GM12872 (cell line): ENCODE measurements at regions not wholly inside any gene's neighbourhood (a gene's known extent, or its start where the extent isn't known, plus 50 kb on each side); places are given as distances from the start of the nearest gene placed in this dataset.

Experiments
- TF ChIP-seq, protein P1 (sequence below): IDR thresholded peaks from 3 replicates; pipeline ENCODE4 v1.5.1; 2011; ENCODE audit warnings: low read depth, mild to moderate bottlenecking, low read length, moderate library complexity; ENCODE audit not compliant: insufficient read depth

- TF ChIP-seq, protein P1, sequence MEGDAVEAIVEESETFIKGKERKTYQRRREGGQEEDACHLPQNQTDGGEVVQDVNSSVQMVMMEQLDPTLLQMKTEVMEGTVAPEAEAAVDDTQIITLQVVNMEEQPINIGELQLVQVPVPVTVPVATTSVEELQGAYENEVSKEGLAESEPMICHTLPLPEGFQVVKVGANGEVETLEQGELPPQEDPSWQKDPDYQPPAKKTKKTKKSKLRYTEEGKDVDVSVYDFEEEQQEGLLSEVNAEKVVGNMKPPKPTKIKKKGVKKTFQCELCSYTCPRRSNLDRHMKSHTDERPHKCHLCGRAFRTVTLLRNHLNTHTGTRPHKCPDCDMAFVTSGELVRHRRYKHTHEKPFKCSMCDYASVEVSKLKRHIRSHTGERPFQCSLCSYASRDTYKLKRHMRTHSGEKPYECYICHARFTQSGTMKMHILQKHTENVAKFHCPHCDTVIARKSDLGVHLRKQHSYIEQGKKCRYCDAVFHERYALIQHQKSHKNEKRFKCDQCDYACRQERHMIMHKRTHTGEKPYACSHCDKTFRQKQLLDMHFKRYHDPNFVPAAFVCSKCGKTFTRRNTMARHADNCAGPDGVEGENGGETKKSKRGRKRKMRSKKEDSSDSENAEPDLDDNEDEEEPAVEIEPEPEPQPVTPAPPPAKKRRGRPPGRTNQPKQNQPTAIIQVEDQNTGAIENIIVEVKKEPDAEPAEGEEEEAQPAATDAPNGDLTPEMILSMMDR, result no peak
These were observed 332.0 kb downstream of the OLFM3 start for GRCh38 chr1:101664726-101665125.

DNA sequence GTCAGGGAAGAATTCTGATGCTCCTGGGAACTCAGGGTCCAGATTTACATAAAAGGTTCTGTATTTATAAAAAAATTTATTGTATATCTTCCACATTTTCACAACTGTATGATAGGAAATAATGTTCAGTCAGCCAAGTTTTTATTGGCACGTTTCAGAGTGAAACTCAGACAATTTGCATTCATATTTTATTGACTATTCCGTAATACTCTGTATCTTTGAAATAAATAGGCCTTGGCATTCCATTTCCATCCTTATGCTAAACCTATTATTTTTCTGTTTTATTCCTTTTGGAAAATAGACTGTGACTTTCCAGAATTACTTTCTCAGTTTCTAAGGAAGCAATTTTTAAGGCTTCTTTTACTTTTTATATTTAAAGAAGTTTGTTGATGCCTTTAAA, 329.0 kb downstream of the OLFM3 start:
- TF ChIP-seq, protein P1, result no peak

- TF ChIP-seq, protein P1, result no peak
These were observed 313.6 kb downstream of the OLFM3 start for GRCh38 chr1:101683136-101683535.

GRCh38 chr1:101683561-101683960, 313.2 kb downstream of the OLFM3 start:
- TF ChIP-seq, protein P1, result no peak

DNA sequence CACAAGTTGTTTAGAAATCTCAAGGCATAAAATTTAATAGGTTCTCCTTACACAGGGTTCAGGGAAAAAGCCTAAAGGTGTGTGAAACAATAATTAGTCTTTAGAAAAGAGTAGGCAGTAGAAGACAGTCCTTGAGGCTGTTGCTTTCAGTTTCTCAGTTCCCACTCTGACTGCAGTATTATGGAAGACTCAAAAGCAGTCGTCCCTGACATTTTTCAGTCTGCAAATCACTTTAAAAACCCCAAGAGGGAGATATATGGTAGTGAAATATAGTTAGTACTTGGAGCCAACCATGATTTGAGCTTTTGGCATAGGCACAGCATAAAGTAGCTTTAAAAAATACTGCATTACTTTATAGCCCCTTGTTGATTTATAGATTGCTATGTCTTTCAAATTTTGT, 299.7 kb downstream of the OLFM3 start:
- TF ChIP-seq, protein P1, result no peak

- TF ChIP-seq, protein P1, result no peak
These were observed 298.0 kb downstream of the OLFM3 start for GRCh38 chr1:101698681-101699080.

DNA sequence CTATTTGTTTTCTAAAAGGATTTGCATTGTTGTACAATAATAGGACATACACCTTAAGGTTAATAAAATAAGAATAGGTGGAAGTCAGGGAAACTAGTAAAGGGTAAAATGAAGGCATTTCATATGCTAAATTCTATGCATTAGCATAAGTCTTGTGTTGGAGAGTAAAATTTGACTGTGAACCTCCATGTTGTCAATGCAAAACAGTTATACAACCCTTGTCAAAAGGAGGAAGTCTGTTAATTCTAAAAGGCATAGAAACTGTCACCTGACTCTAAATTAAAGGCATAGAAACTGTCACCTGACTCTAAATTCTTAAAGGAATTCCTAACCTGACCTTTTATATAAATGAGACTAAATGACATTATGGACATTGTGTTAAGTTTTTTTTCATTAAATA, 291.8 kb downstream of the OLFM3 start:
- TF ChIP-seq, protein P1, result no peak

DNA sequence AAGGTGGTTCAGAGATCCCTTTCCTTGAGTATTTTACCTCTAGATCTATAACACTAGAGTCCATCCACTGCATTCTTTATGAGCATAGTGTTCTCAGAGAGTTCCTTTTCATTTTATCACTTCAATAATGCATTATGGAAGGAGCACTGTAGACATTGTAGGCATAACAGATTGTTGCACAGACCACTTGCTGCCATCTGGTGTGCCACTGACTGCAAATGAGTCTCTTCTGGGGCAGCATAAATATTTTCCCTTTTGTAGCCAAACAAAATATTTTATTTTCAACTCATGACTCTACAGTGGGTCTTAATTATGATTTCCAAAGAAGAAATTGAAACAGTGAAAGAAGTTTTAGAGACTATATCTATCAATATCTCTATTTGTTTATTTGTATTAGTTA, 290.4 kb downstream of the OLFM3 start:
- TF ChIP-seq, protein P1, result no peak
